ENCODE measurements at regions not wholly inside any gene's neighbourhood (a gene's known extent, or its start where the extent isn't known, plus 50 kb on each side); places are given as distances from the start of the nearest gene placed in this dataset.
"Not testable (repeated sequence)": the region's sequence is repeated elsewhere in the genome, so short reads cannot be mapped to it uniquely, and the experiment has no call there.

- Histone ChIP-seq H3K4me1 (no peaks in the 10 kb centered on the region), H3K27me3 (no peaks in the 10 kb centered on the region), H3K4me2 (no peak overlapping the region), H3K27ac (no peak overlapping the region), H3K9me3 (no peaks in the 10 kb centered on the region), H3K36me3 (no peaks in the 10 kb centered on the region), H3K4me3 (no peak overlapping the region), H3K9ac (no peak overlapping the region), H4K20me1 (no peaks in the 10 kb centered on the region)
- TF ChIP-seq Cebpa-rat (IDR thresholded peaks at IDR 0.05): no peak
Observed at GRCh38 chr12:33514893-33515292, 75.3 kb upstream of the SYT10 start.

GRCh38 chr12:33519566-33519965 lies 79.9 kb upstream of the SYT10 start:
- Histone ChIP-seq H3K27ac (no peak overlapping the region), H3K36me3 (no peaks in the 10 kb centered on the region), H3K4me1 (no peaks in the 10 kb centered on the region), H4K20me1 (no peaks in the 10 kb centered on the region), H3K27me3 (no peaks in the 10 kb centered on the region), H3K4me3 (no peak overlapping the region), H3K4me2 (no peak overlapping the region), H3K9me3 (no peaks in the 10 kb centered on the region), H3K9ac (no peak overlapping the region)
- no peak for TF ChIP-seq Cebpa-rat (IDR thresholded peaks at IDR 0.05)

GRCh38 chr12:33520505-33521302 lies 81.1 kb upstream of the SYT10 start:
- H4K20me1 ChIP-seq, H3K27me3 ChIP-seq, H3K9ac ChIP-seq, H3K36me3 ChIP-seq, H3K9me3 ChIP-seq, H3K4me2 ChIP-seq, H3K4me3 ChIP-seq, H3K27ac ChIP-seq, H3K4me1 ChIP-seq: not testable (repeated sequence)

- Histone ChIP-seq H3K36me3 (no peaks in the 10 kb centered on the region), H3K27ac (no peak overlapping the region), H3K4me3 (no peak overlapping the region), H3K9ac (no peak overlapping the region), H3K4me2 (no peak overlapping the region), H4K20me1 (no peaks in the 10 kb centered on the region), H3K27me3 (no peaks in the 10 kb centered on the region), H3K4me1 (peaks cover 32% of the 10 kb centered on the region), H3K9me3 (no peaks in the 10 kb centered on the region)
- no peak for TF ChIP-seq Cebpa-rat (IDR thresholded peaks at IDR 0.05)
Observed at GRCh38 chr12:33529031-33529430, 89.4 kb upstream of the SYT10 start.

- Histone ChIP-seq H3K36me3 (no peaks in the 10 kb centered on the region), H3K4me3 (no peak overlapping the region), H3K27me3 (no peaks in the 10 kb centered on the region), H3K4me2 (no peak overlapping the region), H4K20me1 (no peaks in the 10 kb centered on the region), H3K4me1 (peaks cover 34% of the 10 kb centered on the region), H3K9me3 (no peaks in the 10 kb centered on the region), H3K9ac (no peak overlapping the region), H3K27ac (no peak overlapping the region)
- no peak for TF ChIP-seq Cebpa-rat (IDR thresholded peaks at IDR 0.05)
Observed at GRCh38 chr12:33529810-33530209, 90.2 kb upstream of the SYT10 start.

GRCh38 chr12:33531261-33531660 lies 91.6 kb upstream of the SYT10 start:
- Histone ChIP-seq H4K20me1 (no peaks in the 10 kb centered on the region), H3K4me2 (no peak overlapping the region)
- no peak for TF ChIP-seq Cebpa-rat (IDR thresholded peaks at IDR 0.05)

GRCh38 chr12:33533527-33533926 lies 93.9 kb upstream of the SYT10 start:
- Histone ChIP-seq H4K20me1 (no peaks in the 10 kb centered on the region), H3K4me1 (peaks cover 34% of the 10 kb centered on the region), H3K27ac (no peak overlapping the region), H3K36me3 (no peaks in the 10 kb centered on the region), H3K9me3 (no peaks in the 10 kb centered on the region), H3K9ac (no peak overlapping the region), H3K4me3 (no peak overlapping the region), H3K4me2 (peak overlapping the region; percentile 62), H3K27me3 (no peaks in the 10 kb centered on the region)
- no peak for TF ChIP-seq Cebpa-rat (IDR thresholded peaks at IDR 0.05)

More at GRCh38 chr12:33531261-33531660, 91.6 kb upstream of the SYT10 start:
- Histone ChIP-seq H3K36me3 (no peaks in the 10 kb centered on the region), H3K9me3 (no peaks in the 10 kb centered on the region), H3K27ac (no peak overlapping the region), H3K9ac (no peak overlapping the region), H3K4me1 (peaks cover 34% of the 10 kb centered on the region), H3K27me3 (no peaks in the 10 kb centered on the region), H3K4me3 (no peak overlapping the region)

GRCh38 chr12:33536431-33536830 lies 96.8 kb upstream of the SYT10 start:
- no peak for TF ChIP-seq Cebpa-rat (IDR thresholded peaks at IDR 0.05)
- no peak overlapping the region for H3K4me2 ChIP-seq

GRCh38 chr12:33546004-33546403 lies 106.4 kb upstream of the SYT10 start:
- H3K4me2 ChIP-seq: no peak overlapping the region
- H3K4me3 ChIP-seq: no peak overlapping the region
- TF ChIP-seq Cebpa-rat (IDR thresholded peaks at IDR 0.05): no peak
- H4K20me1 ChIP-seq: no peaks in the 10 kb centered on the region
- H3K9me3 ChIP-seq: peaks cover 19% of the 10 kb centered on the region
- no peak overlapping the region for H3K27ac ChIP-seq
- H3K4me1 ChIP-seq: no peaks in the 10 kb centered on the region
- H3K36me3 ChIP-seq: no peaks in the 10 kb centered on the region
- no peak overlapping the region for H3K9ac ChIP-seq
- H3K27me3 ChIP-seq: no peaks in the 10 kb centered on the region

More at GRCh38 chr12:33536431-33536830, 96.8 kb upstream of the SYT10 start:
- Histone ChIP-seq H3K27me3 (no peaks in the 10 kb centered on the region), H3K9ac (no peak overlapping the region), H3K9me3 (no peaks in the 10 kb centered on the region), H3K27ac (no peak overlapping the region), H3K4me3 (no peak overlapping the region), H3K36me3 (no peaks in the 10 kb centered on the region), H3K4me1 (peaks cover 28% of the 10 kb centered on the region), H4K20me1 (no peaks in the 10 kb centered on the region)

- Histone ChIP-seq H3K27ac (no peak overlapping the region), H4K20me1 (no peaks in the 10 kb centered on the region), H3K27me3 (no peaks in the 10 kb centered on the region), H3K9me3 (peaks cover 27% of the 10 kb centered on the region), H3K4me1 (no peaks in the 10 kb centered on the region), H3K36me3 (no peaks in the 10 kb centered on the region), H3K9ac (no peak overlapping the region), H3K4me3 (no peak overlapping the region), H3K4me2 (no peak overlapping the region)
- no peak for TF ChIP-seq Cebpa-rat (IDR thresholded peaks at IDR 0.05)
Observed at GRCh38 chr12:33547084-33547483, 107.5 kb upstream of the SYT10 start.

- H3K9me3 ChIP-seq: peaks cover 26% of the 10 kb centered on the region
- H3K4me3 ChIP-seq, H3K4me1 ChIP-seq, H3K27me3 ChIP-seq, H3K4me2 ChIP-seq, H3K9ac ChIP-seq, H4K20me1 ChIP-seq, H3K36me3 ChIP-seq, H3K27ac ChIP-seq: not testable (repeated sequence)
Observed at GRCh38 chr12:33550214-33550613, 110.6 kb upstream of the SYT10 start.
